Astrocyte (in vitro differentiated cells and primary cell): ENCODE measurements at regions not wholly inside any gene's neighbourhood (a gene's known extent, or its start where the extent isn't known, plus 50 kb on each side); places are given as distances from the start of the nearest gene placed in this dataset.
"Not testable (repeated sequence)": the region's sequence is repeated elsewhere in the genome, so short reads cannot be mapped to it uniquely, and the experiment has no call there.

ENCODE experiments used
- DNase-seq: peaks from one replicate; pipeline ENCODE4 v3.0.0-alpha.2; 2010; ENCODE audit warnings: low read depth
- FAIRE-seq: peaks from 2 replicates; lab custom pipeline; 2011; peaks lifted over from hg19 to GRCh38; lab: Jason Lieb, UNC
- H2AFZ ChIP-seq: 2 replicates; pipeline ENCODE4 v1.6.0; 2012; ENCODE audit warnings: low read depth, low read length, inconsistent platforms
- H3K27ac ChIP-seq: 2 replicates; pipeline ENCODE4 v1.5.1; 2011; ENCODE audit warnings: low read depth, low read length, inconsistent platforms
- H3K27me3 ChIP-seq: 2 replicates; pipeline ENCODE4 v1.6.0; 2011; ENCODE audit warnings: low read length, inconsistent platforms; ENCODE audit not compliant: insufficient read depth
- H3K36me3 ChIP-seq: 2 replicates; pipeline ENCODE4 v1.5.1; 2011; ENCODE audit warnings: low read length, inconsistent platforms; ENCODE audit not compliant: insufficient read depth
- H3K4me1 ChIP-seq: 2 replicates; pipeline ENCODE4 v1.5.1; 2011; ENCODE audit warnings: low read length, inconsistent platforms; ENCODE audit not compliant: insufficient read depth
- H3K4me2 ChIP-seq: 2 replicates; pipeline ENCODE4 v1.6.0; 2012; ENCODE audit warnings: low read length, inconsistent platforms
- H3K4me3 ChIP-seq: 2 replicates; pipeline ENCODE4 v1.5.1; 2011; ENCODE audit warnings: low read depth, mild to moderate bottlenecking, low read length, inconsistent platforms; ENCODE audit not compliant: insufficient read depth
- H3K79me2 ChIP-seq: 2 replicates; pipeline ENCODE4 v1.6.0; 2012; ENCODE audit warnings: mild to moderate bottlenecking, low read length, inconsistent platforms; ENCODE audit not compliant: insufficient read depth
- H3K9ac ChIP-seq: 2 replicates; pipeline ENCODE4 v1.6.0; 2012; ENCODE audit warnings: mild to moderate bottlenecking, low read length, inconsistent platforms
- H3K9me3 ChIP-seq: 2 replicates; pipeline ENCODE4 v1.5.1; 2012; ENCODE audit warnings: low read depth, mild to moderate bottlenecking, low read length, inconsistent platforms; ENCODE audit not compliant: insufficient read depth
- H4K20me1 ChIP-seq: 2 replicates; pipeline ENCODE4 v1.6.0; 2012; ENCODE audit warnings: low read length, inconsistent platforms; ENCODE audit not compliant: insufficient read depth
- H3K27ac Mint-ChIP-seq: one replicate; pipeline ENCODE4 v1.8.0; 2021; ENCODE audit warnings: mild to moderate bottlenecking, mixed read lengths; ENCODE audit not compliant: unreplicated experiment
- H3K27me3 Mint-ChIP-seq: one replicate; pipeline ENCODE4 v1.8.0; 2021; ENCODE audit warnings: low read depth, mixed read lengths; ENCODE audit not compliant: unreplicated experiment
- H3K36me3 Mint-ChIP-seq: one replicate; pipeline ENCODE4 v1.8.0; 2021; ENCODE audit warnings: low read depth, mixed read lengths; ENCODE audit not compliant: unreplicated experiment
- H3K4me1 Mint-ChIP-seq: one replicate; pipeline ENCODE4 v1.8.0; 2021; ENCODE audit warnings: low read depth, mixed read lengths; ENCODE audit not compliant: unreplicated experiment
- H3K4me3 Mint-ChIP-seq: one replicate; pipeline ENCODE4 v1.8.0; 2021; ENCODE audit warnings: mild to moderate bottlenecking, moderate library complexity, mixed read lengths; ENCODE audit not compliant: unreplicated experiment
- H3K9me3 Mint-ChIP-seq: one replicate; pipeline ENCODE4 v1.8.0; 2021; ENCODE audit warnings: mild to moderate bottlenecking, mixed read lengths; ENCODE audit not compliant: unreplicated experiment
- EZH2 ChIP-seq: IDR thresholded peaks from 2 replicates; pipeline ENCODE4 v1.6.1; 2012; ENCODE audit warnings: mild to moderate bottlenecking, low read length, inconsistent platforms; ENCODE audit not compliant: insufficient read depth
- TF ChIP-seq, protein P1 (sequence below): IDR thresholded peaks from 2 replicates; pipeline ENCODE4 v1.5.1; 2011; ENCODE audit warnings: low read depth, mild to moderate bottlenecking, inconsistent platforms, low read length, moderate library complexity; ENCODE audit not compliant: insufficient read depth

GRCh38 chr2:19100570-19100969, 257.9 kb downstream of the OSR1 start:
- Histone ChIP-seq H3K27ac (no peak overlapping the region), H3K27me3 (no peaks in the 10 kb centered on the region), H3K36me3 (no peaks in the 10 kb centered on the region), H3K4me3 (no peak overlapping the region), H3K9ac (no peak overlapping the region), H3K4me1 (no peaks in the 10 kb centered on the region), H4K20me1 (no peaks in the 10 kb centered on the region), H2AFZ (no peak overlapping the region), H3K4me2 (no peak overlapping the region), H3K79me2 (no peaks in the 10 kb centered on the region), H3K9me3 (no peaks in the 10 kb centered on the region)
- FAIRE-seq, result no peak
- H3K27ac Mint-ChIP-seq, result no peak overlapping the region
- H3K27me3 Mint-ChIP-seq, result peaks cover 11% of the 10 kb centered on the region
- no peaks in the 10 kb centered on the region for H3K4me1 Mint-ChIP-seq
- no peak overlapping the region for H3K4me3 Mint-ChIP-seq
- TF ChIP-seq, protein P1, sequence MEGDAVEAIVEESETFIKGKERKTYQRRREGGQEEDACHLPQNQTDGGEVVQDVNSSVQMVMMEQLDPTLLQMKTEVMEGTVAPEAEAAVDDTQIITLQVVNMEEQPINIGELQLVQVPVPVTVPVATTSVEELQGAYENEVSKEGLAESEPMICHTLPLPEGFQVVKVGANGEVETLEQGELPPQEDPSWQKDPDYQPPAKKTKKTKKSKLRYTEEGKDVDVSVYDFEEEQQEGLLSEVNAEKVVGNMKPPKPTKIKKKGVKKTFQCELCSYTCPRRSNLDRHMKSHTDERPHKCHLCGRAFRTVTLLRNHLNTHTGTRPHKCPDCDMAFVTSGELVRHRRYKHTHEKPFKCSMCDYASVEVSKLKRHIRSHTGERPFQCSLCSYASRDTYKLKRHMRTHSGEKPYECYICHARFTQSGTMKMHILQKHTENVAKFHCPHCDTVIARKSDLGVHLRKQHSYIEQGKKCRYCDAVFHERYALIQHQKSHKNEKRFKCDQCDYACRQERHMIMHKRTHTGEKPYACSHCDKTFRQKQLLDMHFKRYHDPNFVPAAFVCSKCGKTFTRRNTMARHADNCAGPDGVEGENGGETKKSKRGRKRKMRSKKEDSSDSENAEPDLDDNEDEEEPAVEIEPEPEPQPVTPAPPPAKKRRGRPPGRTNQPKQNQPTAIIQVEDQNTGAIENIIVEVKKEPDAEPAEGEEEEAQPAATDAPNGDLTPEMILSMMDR, result no peak
- no peak for TF ChIP-seq EZH2
- no peak for DNase-seq
- H3K36me3 Mint-ChIP-seq, result no peaks in the 10 kb centered on the region
- H3K9me3 Mint-ChIP-seq, result no peaks in the 10 kb centered on the region

DNA sequence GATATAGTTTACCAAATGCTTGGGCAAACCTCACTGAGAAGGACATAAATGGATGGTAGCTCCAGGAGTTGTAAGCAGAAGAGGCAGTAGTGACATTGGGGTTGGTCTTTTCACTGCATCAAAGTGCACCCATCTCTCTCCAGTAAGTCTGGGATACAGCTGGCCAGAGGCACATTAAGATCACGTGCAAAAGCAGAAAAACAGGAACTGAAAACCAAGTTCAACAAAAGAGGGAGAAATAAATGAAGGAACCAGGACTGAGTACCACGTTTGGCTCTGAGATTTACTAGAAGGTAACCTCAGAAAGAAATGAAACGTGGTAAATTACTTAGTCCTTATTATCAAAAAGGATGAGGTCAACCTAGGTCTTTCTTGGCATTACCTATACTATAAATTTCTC, 259.2 kb downstream of the OSR1 start:
- Histone ChIP-seq H3K4me3 (no peak overlapping the region), H3K36me3 (no peaks in the 10 kb centered on the region), H3K27me3 (no peaks in the 10 kb centered on the region), H3K4me1 (no peaks in the 10 kb centered on the region), H3K9ac (no peak overlapping the region), H3K4me2 (no peak overlapping the region), H3K9me3 (no peaks in the 10 kb centered on the region), H2AFZ (no peak overlapping the region), H4K20me1 (no peaks in the 10 kb centered on the region), H3K79me2 (no peaks in the 10 kb centered on the region), H3K27ac (no peak overlapping the region)
- DNase-seq (no peak), FAIRE-seq (no peak)
- Mint-ChIP-seq H3K9me3 (no peaks in the 10 kb centered on the region), H3K27ac (no peak overlapping the region), H3K36me3 (no peaks in the 10 kb centered on the region), H3K4me3 (no peak overlapping the region), H3K27me3 (peaks cover 11% of the 10 kb centered on the region), H3K4me1 (no peaks in the 10 kb centered on the region)
- TF ChIP-seq, protein P1, result no peak
- TF ChIP-seq EZH2, result no peak

DNA sequence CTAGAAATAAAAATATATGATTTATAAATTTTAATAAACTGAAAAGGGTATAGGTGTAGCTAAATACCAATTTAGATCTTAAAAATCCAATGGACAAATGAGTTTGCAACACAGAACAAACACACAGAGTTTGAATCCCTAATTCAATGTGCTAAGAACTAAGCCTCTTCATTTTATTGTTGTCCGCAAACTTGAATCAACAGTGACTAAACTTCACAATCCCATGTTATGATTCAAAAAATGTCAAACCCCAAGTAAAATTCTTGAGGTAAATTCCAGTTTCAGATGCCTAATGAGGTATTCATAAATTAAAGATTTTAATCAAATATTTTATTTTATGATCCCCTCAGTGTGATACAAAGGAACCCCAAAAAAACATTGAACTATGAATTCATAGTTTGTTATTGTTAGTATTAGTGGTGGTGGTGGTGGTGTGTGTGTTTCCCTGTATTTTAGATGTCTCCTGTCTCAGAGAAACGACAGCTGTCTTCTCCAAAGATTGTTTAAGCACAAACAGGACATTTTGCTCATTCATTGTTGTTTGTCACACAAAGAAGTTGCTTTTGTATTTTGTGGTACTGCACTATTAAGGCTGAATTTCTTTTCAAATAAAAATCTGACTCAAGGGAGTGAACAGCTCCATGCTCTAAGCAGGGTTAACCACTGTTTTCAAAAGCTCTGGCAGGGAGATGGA, 259.8 kb downstream of the OSR1 start:
- TF ChIP-seq EZH2, result no peak
- TF ChIP-seq, protein P1, result no peak
- Histone ChIP-seq H3K4me2 (no peak overlapping the region), H2AFZ (no peak overlapping the region), H3K27ac (no peak overlapping the region), H3K4me3 (no peak overlapping the region), H3K9me3 (no peaks in the 10 kb centered on the region), H3K4me1 (no peaks in the 10 kb centered on the region), H4K20me1 (no peaks in the 10 kb centered on the region), H3K36me3 (no peaks in the 10 kb centered on the region), H3K79me2 (no peaks in the 10 kb centered on the region), H3K9ac (no peak overlapping the region), H3K27me3 (no peaks in the 10 kb centered on the region)
- no peak overlapping the region for H3K4me3 Mint-ChIP-seq
- no peaks in the 10 kb centered on the region for H3K9me3 Mint-ChIP-seq
- H3K4me1 Mint-ChIP-seq, result no peaks in the 10 kb centered on the region
- FAIRE-seq (no peak), DNase-seq (peak; percentile 33)
- no peak overlapping the region for H3K27ac Mint-ChIP-seq
- H3K36me3 Mint-ChIP-seq, result no peaks in the 10 kb centered on the region
- H3K27me3 Mint-ChIP-seq, result peaks cover 11% of the 10 kb centered on the region

GRCh38 chr2:19089476-19089875, 268.9 kb downstream of the OSR1 start:
- DNase-seq, H3K79me2 ChIP-seq, H3K9ac ChIP-seq, FAIRE-seq, H2AFZ ChIP-seq, H3K4me2 ChIP-seq, H3K4me1 Mint-ChIP-seq, H3K27ac Mint-ChIP-seq, H4K20me1 ChIP-seq, H3K9me3 Mint-ChIP-seq, H3K27me3 Mint-ChIP-seq, H3K9me3 ChIP-seq, H3K4me3 ChIP-seq, H3K36me3 ChIP-seq, H3K36me3 Mint-ChIP-seq, H3K4me1 ChIP-seq, H3K27ac ChIP-seq, H3K27me3 ChIP-seq, H3K4me3 Mint-ChIP-seq: not testable (repeated sequence)
